ENCODE measurements at regions not wholly inside any gene's neighbourhood (a gene's known extent, or its start where the extent isn't known, plus 50 kb on each side); places are given as distances from the start of the nearest gene placed in this dataset.

- no peak overlapping the region for H2BK5ac ChIP-seq (ENCODE audit: low read depth, low read length, poor library complexity, severe bottlenecking)
- no peaks in the 10 kb centered on the region for H3K9me3 ChIP-seq (ENCODE audit: control insufficient read depth, low read length)
- H3K4me2 ChIP-seq (ENCODE audit: low read length, poor library complexity, severe bottlenecking) = no peak overlapping the region
- H3K4me3 ChIP-seq (ENCODE audit: insufficient read depth in 1 of 2, low read depth in 1 of 2, low read length in 2 of 2) = no peak overlapping the region
- WGBS = 87% methylated on average over 19 of the region's 19 CpGs
- no peak overlapping the region for H4K91ac ChIP-seq (ENCODE audit: low read length)
- H2BK12ac ChIP-seq (ENCODE audit: low read length in 2 of 2) = no peak overlapping the region
- no peak overlapping the region for H3K23ac ChIP-seq (ENCODE audit: low read length in 2 of 2)
- no peak overlapping the region for H3K9ac ChIP-seq (ENCODE audit: low read length)
- no peaks in the 10 kb centered on the region for H3K36me3 ChIP-seq (ENCODE audit: control insufficient read depth in 1 of 2, insufficient read depth in 2 of 2, low read depth in 1 of 2, low read length in 2 of 2)
- no peak overlapping the region for H2BK15ac ChIP-seq (ENCODE audit: low read depth, poor library complexity, severe bottlenecking)
- no peak overlapping the region for H2AK5ac ChIP-seq (ENCODE audit: low read length, severe bottlenecking)
- H3K27me3 ChIP-seq (ENCODE audit: control insufficient read depth in 1 of 2, insufficient read depth in 1 of 2, low read length in 2 of 2) = no peaks in the 10 kb centered on the region
- no peaks in the 10 kb centered on the region for H3K79me1 ChIP-seq (replicated peaks; ENCODE audit: low read length, poor library complexity, severe bottlenecking)
- DNase-seq = no peak
- no peak overlapping the region for H2AFZ ChIP-seq (ENCODE audit: low read depth, low read length)
- H3K18ac ChIP-seq (ENCODE audit: low read depth in 1 of 2, low read length in 2 of 2) = no peak overlapping the region
- H3K27ac ChIP-seq (ENCODE audit: low read length, poor library complexity, severe bottlenecking) = no peak overlapping the region
- H4K8ac ChIP-seq (ENCODE audit: low read length) = no peak overlapping the region
- no peaks in the 10 kb centered on the region for H3K4me1 ChIP-seq (ENCODE audit: control insufficient read depth, insufficient read depth, low read depth, low read length)
- H3K4ac ChIP-seq (ENCODE audit: low read depth in 1 of 2, low read length in 2 of 2) = no peak overlapping the region
- no peak overlapping the region for H2BK120ac ChIP-seq (ENCODE audit: low read depth, low read length)
- no peak overlapping the region for H3K14ac ChIP-seq (ENCODE audit: low read length in 2 of 2)
These were observed 233.8 kb upstream of the SHH start for GRCh38 chr7:156046031-156046560.

- Histone ChIP-seq H2BK15ac (ENCODE audit: low read depth, poor library complexity, severe bottlenecking) (no peak overlapping the region), H3K9me3 (ENCODE audit: control insufficient read depth, low read length) (no peaks in the 10 kb centered on the region), H3K4me1 (ENCODE audit: control insufficient read depth, insufficient read depth, low read depth, low read length) (no peaks in the 10 kb centered on the region), H4K91ac (ENCODE audit: low read length) (no peak overlapping the region), H2BK5ac (ENCODE audit: low read depth, low read length, poor library complexity, severe bottlenecking) (no peak overlapping the region), H3K4ac (ENCODE audit: low read depth in 1 of 2, low read length in 2 of 2) (no peak overlapping the region), H3K79me1 (replicated peaks; ENCODE audit: low read length, poor library complexity, severe bottlenecking) (no peaks in the 10 kb centered on the region), H2BK120ac (ENCODE audit: low read depth, low read length) (no peak overlapping the region), H3K23ac (ENCODE audit: low read length in 2 of 2) (no peak overlapping the region), H3K27ac (ENCODE audit: low read length, poor library complexity, severe bottlenecking) (no peak overlapping the region), H2BK12ac (ENCODE audit: low read length in 2 of 2) (no peak overlapping the region), H3K14ac (ENCODE audit: low read length in 2 of 2) (no peak overlapping the region), H3K4me3 (ENCODE audit: insufficient read depth in 1 of 2, low read depth in 1 of 2, low read length in 2 of 2) (no peak overlapping the region), H3K9ac (ENCODE audit: low read length) (no peak overlapping the region), H3K27me3 (ENCODE audit: control insufficient read depth in 1 of 2, insufficient read depth in 1 of 2, low read length in 2 of 2) (no peaks in the 10 kb centered on the region), H3K4me2 (ENCODE audit: low read length, poor library complexity, severe bottlenecking) (no peak overlapping the region), H3K36me3 (ENCODE audit: control insufficient read depth in 1 of 2, insufficient read depth in 2 of 2, low read depth in 1 of 2, low read length in 2 of 2) (no peaks in the 10 kb centered on the region), H4K8ac (ENCODE audit: low read length) (no peak overlapping the region), H2AFZ (ENCODE audit: low read depth, low read length) (no peak overlapping the region), H2AK5ac (ENCODE audit: low read length, severe bottlenecking) (no peak overlapping the region), H3K18ac (ENCODE audit: low read depth in 1 of 2, low read length in 2 of 2) (no peak overlapping the region)
- DNase-seq = no peak
- whole genome bisulfite sequencing = 79% methylated on average over 26 of the region's 26 CpGs
These were observed 231.3 kb upstream of the SHH start for GRCh38 chr7:156043416-156044178.

GRCh38 chr7:156041398-156041797 is 229.1 kb upstream of the SHH start:
- no peak overlapping the region for H2AFZ ChIP-seq (ENCODE audit: low read depth, low read length)
- H3K4me1 ChIP-seq (ENCODE audit: control insufficient read depth, insufficient read depth, low read depth, low read length) = no peaks in the 10 kb centered on the region
- no peaks in the 10 kb centered on the region for H3K9me3 ChIP-seq (ENCODE audit: control insufficient read depth, low read length)
- H3K27ac ChIP-seq (ENCODE audit: low read length, poor library complexity, severe bottlenecking) = no peak overlapping the region
- no peak overlapping the region for H3K23ac ChIP-seq (ENCODE audit: low read length in 2 of 2)
- WGBS = 70% methylated on average over 15 of the region's 15 CpGs
- H3K9ac ChIP-seq (ENCODE audit: low read length) = no peak overlapping the region
- H2BK5ac ChIP-seq (ENCODE audit: low read depth, low read length, poor library complexity, severe bottlenecking) = no peak overlapping the region
- H3K4ac ChIP-seq (ENCODE audit: low read depth in 1 of 2, low read length in 2 of 2) = no peak overlapping the region
- no peak overlapping the region for H4K8ac ChIP-seq (ENCODE audit: low read length)
- H2BK120ac ChIP-seq (ENCODE audit: low read depth, low read length) = no peak overlapping the region
- DNase-seq = no peak
- no peaks in the 10 kb centered on the region for H3K36me3 ChIP-seq (ENCODE audit: control insufficient read depth in 1 of 2, insufficient read depth in 2 of 2, low read depth in 1 of 2, low read length in 2 of 2)
- no peak overlapping the region for H3K4me2 ChIP-seq (ENCODE audit: low read length, poor library complexity, severe bottlenecking)
- H3K18ac ChIP-seq (ENCODE audit: low read depth in 1 of 2, low read length in 2 of 2) = no peak overlapping the region
- no peak overlapping the region for H2BK15ac ChIP-seq (ENCODE audit: low read depth, poor library complexity, severe bottlenecking)
- H3K14ac ChIP-seq (ENCODE audit: low read length in 2 of 2) = no peak overlapping the region
- H2BK12ac ChIP-seq (ENCODE audit: low read length in 2 of 2) = no peak overlapping the region
- H3K27me3 ChIP-seq (ENCODE audit: control insufficient read depth in 1 of 2, insufficient read depth in 1 of 2, low read length in 2 of 2) = no peaks in the 10 kb centered on the region
- H4K91ac ChIP-seq (ENCODE audit: low read length) = no peak overlapping the region
- no peak overlapping the region for H2AK5ac ChIP-seq (ENCODE audit: low read length, severe bottlenecking)
- no peaks in the 10 kb centered on the region for H3K79me1 ChIP-seq (replicated peaks; ENCODE audit: low read length, poor library complexity, severe bottlenecking)
- H3K4me3 ChIP-seq (ENCODE audit: insufficient read depth in 1 of 2, low read depth in 1 of 2, low read length in 2 of 2) = no peak overlapping the region

- H2BK15ac ChIP-seq (ENCODE audit: low read depth, poor library complexity, severe bottlenecking) = no peak overlapping the region
- no peak overlapping the region for H4K91ac ChIP-seq (ENCODE audit: low read length)
- H3K23ac ChIP-seq (ENCODE audit: low read length in 2 of 2) = no peak overlapping the region
- H2AFZ ChIP-seq (ENCODE audit: low read depth, low read length) = no peak overlapping the region
- no peak overlapping the region for H2BK120ac ChIP-seq (ENCODE audit: low read depth, low read length)
- H2BK5ac ChIP-seq (ENCODE audit: low read depth, low read length, poor library complexity, severe bottlenecking) = no peak overlapping the region
- H2AK5ac ChIP-seq (ENCODE audit: low read length, severe bottlenecking) = no peak overlapping the region
- H3K14ac ChIP-seq (ENCODE audit: low read length in 2 of 2) = no peak overlapping the region
- H3K27me3 ChIP-seq (ENCODE audit: control insufficient read depth in 1 of 2, insufficient read depth in 1 of 2, low read length in 2 of 2) = no peaks in the 10 kb centered on the region
- no peak overlapping the region for H4K8ac ChIP-seq (ENCODE audit: low read length)
- DNase-seq = no peak
- no peak overlapping the region for H3K4me3 ChIP-seq (ENCODE audit: insufficient read depth in 1 of 2, low read depth in 1 of 2, low read length in 2 of 2)
- 86% methylated on average over 30 of the region's 32 CpGs for WGBS
- H3K27ac ChIP-seq (ENCODE audit: low read length, poor library complexity, severe bottlenecking) = no peak overlapping the region
- H3K4me1 ChIP-seq (ENCODE audit: control insufficient read depth, insufficient read depth, low read depth, low read length) = no peaks in the 10 kb centered on the region
- no peaks in the 10 kb centered on the region for H3K9me3 ChIP-seq (ENCODE audit: control insufficient read depth, low read length)
- no peak overlapping the region for H3K4ac ChIP-seq (ENCODE audit: low read depth in 1 of 2, low read length in 2 of 2)
- no peak overlapping the region for H3K9ac ChIP-seq (ENCODE audit: low read length)
- no peaks in the 10 kb centered on the region for H3K79me1 ChIP-seq (replicated peaks; ENCODE audit: low read length, poor library complexity, severe bottlenecking)
- no peak overlapping the region for H3K4me2 ChIP-seq (ENCODE audit: low read length, poor library complexity, severe bottlenecking)
- H3K36me3 ChIP-seq (ENCODE audit: control insufficient read depth in 1 of 2, insufficient read depth in 2 of 2, low read depth in 1 of 2, low read length in 2 of 2) = no peaks in the 10 kb centered on the region
- H3K18ac ChIP-seq (ENCODE audit: low read depth in 1 of 2, low read length in 2 of 2) = no peak overlapping the region
- H2BK12ac ChIP-seq (ENCODE audit: low read length in 2 of 2) = no peak overlapping the region
These were observed 227.9 kb upstream of the SHH start for GRCh38 chr7:156039971-156040677.

All from mesenchymal stem cell (in vitro differentiated cells and primary cell).